WTC11 (cell line): ENCODE measurements at regions not wholly inside any gene's neighbourhood (a gene's known extent, or its start where the extent isn't known, plus 50 kb on each side); places are given as distances from the start of the nearest gene placed in this dataset.
A peak's percentile ranks its signal among the peaks of the same experiment; 100 is the strongest.

Source experiments
- ATAC-seq: fragments of 200-7000 bp; cut with Tn5 transposase; 2 replicates; pipeline ENCODE4 v1.10.0; 2021; ENCODE audit warnings: mild to moderate bottlenecking, moderate library complexity
- CTCF ChIA-PET: fragments of 300-600 bp; sonication (Branson Sonifier 250); formaldehyde crosslinking; loops from one replicate; lab custom pipeline; 2021; ENCODE audit warnings: antibody characterized with exemption; lab: Charles Lee
- POLR2A ChIA-PET: fragments of 350-600 bp; sonication (Branson Sonifier 250); formaldehyde crosslinking; loops from one replicate; lab custom pipeline; 2021; ENCODE audit warnings: antibody characterized with exemption; lab: Charles Lee
- DNase-seq: peaks from one replicate; pipeline ENCODE4 v3.0.0; 2021; ENCODE audit warnings: low spot score
- H3K27ac Mint-ChIP-seq: 2 replicates; pipeline ENCODE4 v1.8.0; 2021; ENCODE audit warnings: mixed read lengths
- H3K27me3 Mint-ChIP-seq: 2 replicates; pipeline ENCODE4 v1.8.0; 2021; ENCODE audit warnings: low read depth, mild to moderate bottlenecking, moderate library complexity, mixed read lengths
- H3K36me3 Mint-ChIP-seq: 2 replicates; pipeline ENCODE4 v1.8.0; 2021; ENCODE audit warnings: mixed read lengths
- H3K4me1 Mint-ChIP-seq: 2 replicates; pipeline ENCODE4 v1.8.0; 2022; ENCODE audit warnings: mixed read lengths
- H3K4me3 Mint-ChIP-seq: 2 replicates; pipeline ENCODE4 v1.8.0; 2021; ENCODE audit warnings: mild to moderate bottlenecking, moderate library complexity, mixed read lengths
- H3K9me3 Mint-ChIP-seq: 2 replicates; pipeline ENCODE4 v1.8.0; 2021; ENCODE audit warnings: mixed read lengths
- ATF1 ChIP-seq: sonication (generic); formaldehyde crosslinking; IDR thresholded peaks from 2 replicates; pipeline ENCODE4 v1.8.1; 2023; ENCODE audit warnings: mild to moderate bottlenecking, moderate library complexity, missing genetic modification reagents
- CBFB ChIP-seq: sonication (generic); formaldehyde crosslinking; IDR thresholded peaks from 2 replicates; pipeline ENCODE4 v1.8.1; 2022; ENCODE audit warnings: mild to moderate bottlenecking, low read depth, missing genetic modification reagents
- CDX4 ChIP-seq: fragments of 250-450 bp; sonication (Bioruptor Pico); IDR thresholded peaks from 2 replicates; pipeline ENCODE4 v1.9.0; 2021; ENCODE audit warnings: moderate library complexity, mild to moderate bottlenecking, inconsistent platforms, borderline replicate concordance
- ERG ChIP-seq: fragments of 250-450 bp; sonication (Bioruptor Pico); IDR thresholded peaks from 2 replicates; pipeline ENCODE4 v1.8.0; 2021; ENCODE audit warnings: mild to moderate bottlenecking
- ESRRA ChIP-seq: sonication (generic); formaldehyde crosslinking; IDR thresholded peaks from 2 replicates; pipeline ENCODE4 v1.8.1; 2022; ENCODE audit warnings: mild to moderate bottlenecking, missing genetic modification reagents, borderline replicate concordance
- FOXJ3 ChIP-seq: sonication (generic); formaldehyde crosslinking; IDR thresholded peaks from 2 replicates; pipeline ENCODE4 v1.9.0; 2021; ENCODE audit warnings: missing genetic modification reagents, mild to moderate bottlenecking, borderline replicate concordance
- FOXP1 ChIP-seq: sonication (generic); formaldehyde crosslinking; IDR thresholded peaks from 2 replicates; pipeline ENCODE4 v1.8.0; 2022; ENCODE audit warnings: missing genetic modification reagents, mild to moderate bottlenecking, moderate library complexity, borderline replicate concordance
- GABPB1 ChIP-seq: sonication (generic); formaldehyde crosslinking; IDR thresholded peaks from 2 replicates; pipeline ENCODE4 v1.8.1; 2023; ENCODE audit warnings: mild to moderate bottlenecking, missing genetic modification reagents
- HMGXB4 ChIP-seq: sonication (generic); formaldehyde crosslinking; IDR thresholded peaks from 2 replicates; pipeline ENCODE4 v1.8.1; 2023; ENCODE audit warnings: mild to moderate bottlenecking, moderate library complexity, missing genetic modification reagents
- IRF2 ChIP-seq: sonication (generic); formaldehyde crosslinking; IDR thresholded peaks from 2 replicates; pipeline ENCODE4 v1.8.0; 2022; ENCODE audit warnings: low read depth, missing genetic modification reagents, borderline replicate concordance
- MLX ChIP-seq: sonication (generic); formaldehyde crosslinking; IDR thresholded peaks from 2 replicates; pipeline ENCODE4 v1.8.1; 2023; ENCODE audit warnings: mild to moderate bottlenecking, missing genetic modification reagents, moderate library complexity
- MXD4 ChIP-seq: fragments of 250-450 bp; sonication (Bioruptor Pico); IDR thresholded peaks from 2 replicates; pipeline ENCODE4 v1.8.0; 2021; ENCODE audit warnings: mild to moderate bottlenecking, moderate library complexity, borderline replicate concordance
- MYBL2 ChIP-seq: sonication (generic); formaldehyde crosslinking; IDR thresholded peaks from 2 replicates; pipeline ENCODE4 v1.8.1; 2023; ENCODE audit warnings: mild to moderate bottlenecking, moderate library complexity, missing genetic modification reagents
- NFE2L1 ChIP-seq: sonication (generic); formaldehyde crosslinking; IDR thresholded peaks from 2 replicates; pipeline ENCODE4 v1.8.1; 2023; ENCODE audit warnings: missing genetic modification reagents
- NR1H2 ChIP-seq: sonication (generic); formaldehyde crosslinking; IDR thresholded peaks from 2 replicates; pipeline ENCODE4 v1.9.0; 2021; ENCODE audit warnings: mild to moderate bottlenecking, moderate library complexity, missing genetic modification reagents
- RELA ChIP-seq: sonication (generic); formaldehyde crosslinking; IDR thresholded peaks from 2 replicates; pipeline ENCODE4 v1.8.1; 2022; ENCODE audit warnings: missing genetic modification reagents, mild to moderate bottlenecking, borderline replicate concordance
- RORB ChIP-seq: fragments of 250-450 bp; sonication (Bioruptor Pico); IDR thresholded peaks from 2 replicates; pipeline ENCODE4 v1.9.0; 2021; ENCODE audit warnings: mild to moderate bottlenecking
- SOX15 ChIP-seq: fragments of 250-450 bp; sonication (Bioruptor Pico); IDR thresholded peaks from 2 replicates; pipeline ENCODE4 v1.9.0; 2021; ENCODE audit warnings: mild to moderate bottlenecking
- SP1 ChIP-seq: sonication (generic); formaldehyde crosslinking; conservative IDR thresholded peaks from 2 replicates; pipeline ENCODE4 v1.8.1; 2022; ENCODE audit warnings: missing genetic modification reagents
- TEAD1 ChIP-seq: sonication (generic); formaldehyde crosslinking; IDR thresholded peaks from 2 replicates; pipeline ENCODE4 v1.8.0; 2022; ENCODE audit warnings: mild to moderate bottlenecking, missing genetic modification reagents
- ZNF219 ChIP-seq: sonication (generic); formaldehyde crosslinking; IDR thresholded peaks from 2 replicates; pipeline ENCODE4 v1.8.0; 2023; ENCODE audit warnings: missing genetic modification reagents, mild to moderate bottlenecking, borderline replicate concordance
- ZNF416 ChIP-seq: fragments of 250-450 bp; sonication (Bioruptor Pico); IDR thresholded peaks from 2 replicates; pipeline ENCODE4 v1.9.0; 2021; ENCODE audit warnings: mild to moderate bottlenecking, inconsistent platforms
- ZNF423 ChIP-seq: fragments of 250-450 bp; sonication (Bioruptor Pico); IDR thresholded peaks from 2 replicates; pipeline ENCODE4 v2.1.2; 2022; ENCODE audit warnings: mild to moderate bottlenecking, moderate library complexity
- ZNF425 ChIP-seq: fragments of 250-450 bp; sonication (Bioruptor Pico); conservative IDR thresholded peaks from 2 replicates; pipeline ENCODE4 v1.9.0; 2021; ENCODE audit warnings: mild to moderate bottlenecking

- no peak for DNase-seq
- no peaks in the 10 kb centered on the region for H3K27me3 Mint-ChIP-seq
- no peak overlapping the region for H3K4me3 Mint-ChIP-seq
- POLR2A ChIA-PET, result interaction anchor here (0.6 kb wide), 1 partner anchor 73 kb away, joined by 3 read pairs; no protein-coding TSS in a partner anchor
- peaks cover 23% of the 10 kb centered on the region for H3K36me3 Mint-ChIP-seq
- TF ChIP-seq FOXJ3 (CRISPR knock-in tag) (no peak), IRF2 (CRISPR knock-in tag) (no peak), FOXP1 (CRISPR knock-in tag) (no peak), ATF1 (CRISPR knock-in tag) (no peak), RORB (CRISPR knock-in tag) (no peak), MYBL2 (no peak), CBFB (CRISPR knock-in tag) (no peak), TEAD1 (CRISPR knock-in tag) (no peak), ESRRA (CRISPR knock-in tag) (no peak), MXD4 (no peak), ZNF416 (CRISPR knock-in tag) (no peak), SP1 (CRISPR knock-in tag) (no peak), HMGXB4 (CRISPR knock-in tag) (no peak)
- TF ChIP-seq, all 79 proteins: peak for 0
- no peak for ATAC-seq
- Mint-ChIP-seq H3K27ac (no peak overlapping the region), H3K4me1 (peaks cover 17% of the 10 kb centered on the region), H3K9me3 (peaks cover 14% of the 10 kb centered on the region)
- CTCF ChIA-PET, result no interaction called here
These were observed 310.9 kb downstream of the PRL start for GRCh38 chr6:21985904-21986303.

- no peak for TF ChIP-seq GABPB1 (CRISPR knock-in tag)
- TF ChIP-seq, all 79 proteins: peak for 0
- no peak for ATAC-seq
- peaks cover 6% of the 10 kb centered on the region for H3K9me3 Mint-ChIP-seq
- H3K4me1 Mint-ChIP-seq, result peaks cover 17% of the 10 kb centered on the region
- no peak for DNase-seq
- H3K36me3 Mint-ChIP-seq, result peaks cover 15% of the 10 kb centered on the region
- POLR2A ChIA-PET, result no interaction called here
- H3K27me3 Mint-ChIP-seq, result no peaks in the 10 kb centered on the region
- peak overlapping the region; percentile 67 for H3K27ac Mint-ChIP-seq
- CTCF ChIA-PET, result no interaction called here
- no peak overlapping the region for H3K4me3 Mint-ChIP-seq
These were observed 310.1 kb downstream of the PRL start for GRCh38 chr6:21986703-21987102.

- Mint-ChIP-seq H3K9me3 (no peaks in the 10 kb centered on the region), H3K27me3 (no peaks in the 10 kb centered on the region), H3K36me3 (peaks cover 7% of the 10 kb centered on the region), H3K27ac (no peak overlapping the region), H3K4me3 (no peak overlapping the region), H3K4me1 (peaks cover 17% of the 10 kb centered on the region)
- POLR2A ChIA-PET, result no interaction called here
- DNase-seq, result peak; percentile 19
- CTCF ChIA-PET, result no interaction called here
- peak; percentile 64; the same call in 1 of the 2 replicates for ATAC-seq
- TF ChIP-seq CDX4 (no peak), SOX15 (CRISPR knock-in tag) (no peak), NFE2L1 (CRISPR knock-in tag) (no peak), RELA (no peak), NR1H2 (CRISPR knock-in tag) (no peak), ERG (no peak), ZNF425 (CRISPR knock-in tag) (no peak), MLX (CRISPR knock-in tag) (no peak), ZNF423 (no peak), ZNF219 (CRISPR knock-in tag) (no peak)
These were observed 309.3 kb downstream of the PRL start for GRCh38 chr6:21987501-21987957.
